NB4 (cell line): ENCODE measurements at regions not wholly inside any gene's neighbourhood (a gene's known extent, or its start where the extent isn't known, plus 50 kb on each side); places are given as distances from the start of the nearest gene placed in this dataset.

Experiments used
- DNase-seq: peaks from one replicate; pipeline ENCODE4 v3.0.0; 2010; ENCODE audit warnings: low read depth
- H3K4me3 ChIP-seq: one replicate; pipeline ENCODE4 v1.5.1; 2011; ENCODE audit warnings: mild to moderate bottlenecking, low read depth, low read length, moderate library complexity
- MYC ChIP-seq: IDR thresholded peaks from 2 replicates; pipeline ENCODE4 v1.6.1; 2011; ENCODE audit warnings: low read depth, low read length
- POLR2A ChIP-seq: IDR thresholded peaks from 2 replicates; pipeline ENCODE4 v1.6.1; 2011; ENCODE audit warnings: mild to moderate bottlenecking; ENCODE audit not compliant: insufficient read length; ENCODE audit errors: extremely low read depth
- TF ChIP-seq, protein P1 (sequence below): IDR thresholded peaks from one replicate; pipeline ENCODE4 v1.5.1; 2012; ENCODE audit warnings: low read depth, low read length
- TF ChIP-seq, protein P2 (sequence below): IDR thresholded peaks from 2 replicates; pipeline ENCODE4 v1.6.1; 2011; ENCODE audit warnings: low read depth, low read length

DNA sequence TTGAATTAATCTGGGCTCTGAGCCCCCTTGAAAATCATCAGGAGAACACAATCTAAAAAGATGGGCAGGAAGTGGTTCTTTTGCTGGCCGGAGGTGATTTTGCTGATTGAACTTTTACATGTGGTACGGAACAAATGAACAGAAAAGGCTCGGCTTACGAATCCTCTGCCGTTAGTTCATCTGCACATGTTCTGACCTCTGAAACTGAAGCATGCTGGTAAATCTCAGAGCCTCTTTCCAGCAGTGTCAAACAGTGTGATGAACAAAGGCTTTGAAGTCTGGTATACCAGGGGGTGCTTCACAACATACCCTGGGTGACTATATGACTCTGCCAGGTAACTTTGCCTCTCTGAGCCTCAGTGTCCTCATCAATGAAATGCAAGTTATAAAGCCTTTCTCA is 194.2 kb upstream of the C1QTNF7 start:
- TF ChIP-seq, protein P1, sequence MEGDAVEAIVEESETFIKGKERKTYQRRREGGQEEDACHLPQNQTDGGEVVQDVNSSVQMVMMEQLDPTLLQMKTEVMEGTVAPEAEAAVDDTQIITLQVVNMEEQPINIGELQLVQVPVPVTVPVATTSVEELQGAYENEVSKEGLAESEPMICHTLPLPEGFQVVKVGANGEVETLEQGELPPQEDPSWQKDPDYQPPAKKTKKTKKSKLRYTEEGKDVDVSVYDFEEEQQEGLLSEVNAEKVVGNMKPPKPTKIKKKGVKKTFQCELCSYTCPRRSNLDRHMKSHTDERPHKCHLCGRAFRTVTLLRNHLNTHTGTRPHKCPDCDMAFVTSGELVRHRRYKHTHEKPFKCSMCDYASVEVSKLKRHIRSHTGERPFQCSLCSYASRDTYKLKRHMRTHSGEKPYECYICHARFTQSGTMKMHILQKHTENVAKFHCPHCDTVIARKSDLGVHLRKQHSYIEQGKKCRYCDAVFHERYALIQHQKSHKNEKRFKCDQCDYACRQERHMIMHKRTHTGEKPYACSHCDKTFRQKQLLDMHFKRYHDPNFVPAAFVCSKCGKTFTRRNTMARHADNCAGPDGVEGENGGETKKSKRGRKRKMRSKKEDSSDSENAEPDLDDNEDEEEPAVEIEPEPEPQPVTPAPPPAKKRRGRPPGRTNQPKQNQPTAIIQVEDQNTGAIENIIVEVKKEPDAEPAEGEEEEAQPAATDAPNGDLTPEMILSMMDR: no peak
- DNase-seq: no peak
- H3K4me3 ChIP-seq: no peak overlapping the region

DNA sequence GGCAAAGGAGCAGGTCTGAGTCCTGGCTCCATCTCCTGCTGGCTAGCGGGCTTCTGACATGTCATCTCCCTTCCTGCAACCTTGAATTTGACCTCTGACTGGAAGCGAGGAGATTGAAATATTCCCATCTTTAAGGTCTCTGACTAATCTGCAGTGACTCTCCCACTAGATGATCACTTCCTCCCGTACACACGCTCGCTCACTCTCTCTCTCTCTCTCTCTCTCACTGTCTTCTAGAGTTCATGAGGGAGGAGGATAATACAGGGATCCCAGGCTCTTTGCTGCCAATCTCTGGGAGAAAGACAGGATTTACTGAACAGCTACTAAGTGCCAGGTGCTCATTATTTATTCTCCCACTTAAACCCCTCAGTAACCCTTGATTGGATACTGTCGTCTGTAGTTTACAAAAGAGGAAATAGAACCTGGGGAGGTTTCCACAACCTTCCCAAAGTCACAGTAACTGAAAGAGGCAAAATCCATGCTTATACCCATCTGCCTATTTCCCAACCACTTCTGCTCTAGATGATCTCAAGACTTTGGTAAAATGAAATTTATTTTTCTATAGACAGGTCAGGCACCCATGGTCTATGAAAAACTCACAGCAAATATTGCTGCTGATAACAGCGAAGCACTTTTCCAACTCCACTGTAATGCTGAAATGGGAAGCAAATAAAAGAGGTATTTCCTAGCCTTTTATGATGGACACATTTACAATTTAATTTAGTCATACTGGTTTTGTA is 193.5 kb upstream of the C1QTNF7 start:
- DNase-seq: peak; percentile 39
- TF ChIP-seq MYC: no peak
- H3K4me3 ChIP-seq: no peak overlapping the region

DNA sequence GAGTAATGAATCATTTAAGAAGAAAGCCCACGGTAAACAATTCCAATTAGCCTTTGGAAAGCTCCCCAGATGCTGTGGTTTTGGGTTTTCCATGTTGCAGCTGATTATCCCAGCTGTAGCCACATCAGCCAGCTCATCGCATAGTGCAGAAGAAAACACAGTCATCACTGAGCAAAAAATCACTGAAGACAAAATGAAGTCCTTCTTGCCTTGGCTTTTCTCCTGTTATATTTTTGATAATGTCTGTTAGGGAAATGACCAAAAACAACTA is 193.0 kb upstream of the C1QTNF7 start:
- TF ChIP-seq MYC: no peak
- TF ChIP-seq POLR2A: no peak
- TF ChIP-seq, protein P2, sequence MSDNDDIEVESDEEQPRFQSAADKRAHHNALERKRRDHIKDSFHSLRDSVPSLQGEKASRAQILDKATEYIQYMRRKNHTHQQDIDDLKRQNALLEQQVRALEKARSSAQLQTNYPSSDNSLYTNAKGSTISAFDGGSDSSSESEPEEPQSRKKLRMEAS: no peak
- TF ChIP-seq, protein P1: no peak

DNA sequence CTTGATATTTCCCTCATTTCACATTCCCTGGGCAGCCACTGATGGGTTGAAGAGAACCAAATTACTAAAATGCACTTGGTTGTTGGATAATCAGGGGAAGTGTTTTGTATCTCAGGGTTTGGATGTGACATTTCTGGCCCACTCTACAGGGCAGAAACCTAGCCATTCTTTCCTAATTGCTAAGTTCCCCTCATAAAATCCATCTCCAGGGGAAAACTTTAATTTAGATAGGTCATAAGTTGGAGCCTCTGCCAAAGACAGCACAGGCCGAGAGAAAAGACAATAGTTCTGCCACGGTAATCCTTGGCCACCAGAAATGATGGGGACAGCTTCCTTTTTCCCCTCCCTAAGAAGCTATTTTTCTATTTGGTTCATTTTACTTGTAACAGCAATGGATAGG is 192.7 kb upstream of the C1QTNF7 start:
- TF ChIP-seq MYC (no peak), POLR2A (no peak)
- TF ChIP-seq, protein P1: no peak
- TF ChIP-seq, protein P2: no peak
- DNase-seq: no peak
- H3K4me3 ChIP-seq: no peak overlapping the region

More for the DNA sequence above, 193.0 kb upstream of the C1QTNF7 start:
- H3K4me3 ChIP-seq: no peak overlapping the region
- no peak for DNase-seq

DNA sequence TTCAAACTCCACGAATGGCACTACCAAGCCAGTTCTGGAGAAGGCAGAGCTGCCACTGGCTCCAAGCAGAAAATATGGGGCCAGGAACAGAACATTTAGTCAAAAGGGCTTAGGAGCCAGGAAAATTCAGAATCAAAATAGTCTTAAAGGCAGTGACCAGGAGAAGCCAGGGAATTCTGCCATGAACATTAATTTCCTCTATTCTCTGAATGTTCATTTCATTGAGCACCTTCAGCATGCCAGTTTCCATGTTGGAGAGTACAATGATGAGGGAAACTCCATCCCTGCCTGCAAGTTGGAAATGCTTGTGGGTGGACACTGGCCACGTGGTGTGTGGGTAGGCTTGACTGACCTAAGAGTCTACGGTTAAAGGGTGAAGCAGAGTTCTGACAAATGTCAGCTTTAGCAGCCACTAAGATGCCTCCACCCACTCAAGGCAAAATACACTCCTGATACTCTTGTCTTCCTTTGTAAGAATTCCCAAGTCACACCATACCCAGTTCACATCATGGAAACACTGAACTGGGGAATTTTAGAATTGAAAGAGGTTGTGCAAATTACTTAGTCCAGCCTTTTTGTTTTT is 190.1 kb upstream of the C1QTNF7 start:
- TF ChIP-seq MYC (no peak), POLR2A (no peak)
- TF ChIP-seq, protein P2: no peak
- TF ChIP-seq, protein P1: no peak
- no peak overlapping the region for H3K4me3 ChIP-seq
- no peak for DNase-seq

DNA sequence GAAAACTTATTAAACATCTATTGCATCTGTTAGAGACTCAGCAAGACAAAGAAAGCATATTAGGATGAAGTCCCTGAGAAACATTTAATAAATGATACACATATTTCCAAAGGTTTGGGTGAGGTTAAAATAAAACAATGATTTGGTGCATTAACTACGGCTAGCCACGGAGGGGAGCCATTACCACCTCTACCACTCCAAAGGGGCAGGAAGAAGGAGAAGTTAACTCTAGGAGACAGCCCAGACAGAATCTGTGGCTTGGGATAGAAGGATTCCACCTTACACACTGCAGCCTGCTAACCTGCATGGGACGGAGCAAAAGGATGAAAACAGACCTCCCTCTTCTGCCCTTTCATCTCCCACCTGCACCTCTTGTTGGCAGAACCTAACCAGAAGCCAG is 189.1 kb upstream of the C1QTNF7 start:
- peak; percentile 69 for DNase-seq
- TF ChIP-seq MYC: no peak
- TF ChIP-seq, protein P1: peak; percentile 77
- H3K4me3 ChIP-seq: no peak overlapping the region
